Pancreas (tissue), 10 donors: ENCODE measurements at regions not wholly inside any gene's neighbourhood (a gene's known extent, or its start where the extent isn't known, plus 50 kb on each side); places are given as distances from the start of the nearest gene placed in this dataset.

ENCODE experiments used
- ATAC-seq, 4 donors: fragments of 200-7000 bp; cut with Tn5 transposase; one replicate each; pipeline versions ENCODE4 v1.8.0 to v1.9.1; 2020; ENCODE audit warnings: mild to moderate bottlenecking in 4 of 4, moderate library complexity in 4 of 4
- DNase-seq, 6 donors: peaks; one replicate each; pipeline ENCODE4 v3.0.0-alpha.2; 2020
- FAIRE-seq: peaks from 2 replicates; lab custom pipeline; 2012; peaks lifted over from hg19 to GRCh38; lab: Jason Lieb, UNC
- H3K27ac ChIP-seq, 4 donors: fragments of 200-600 bp; sonication (generic); 1 replicate in 3 of 4; 2 replicates in 1 of 4; pipeline versions ENCODE4 v1.5.0 to v1.8.0; 2020
- H3K27me3 ChIP-seq, 4 donors: fragments of 200-600 bp; one replicate each; pipeline ENCODE4 v1.8.0; 2021
- H3K36me3 ChIP-seq, 3 donors: fragments of 200-600 bp; sonication (generic) in 1 of 3; one replicate each; pipeline versions ENCODE4 v1.5.0 to v1.8.0; 2020 to 2021
- H3K4me1 ChIP-seq, 3 donors: fragments of 200-600 bp; one replicate each; pipeline ENCODE4 v1.8.0; 2021
- H3K4me3 ChIP-seq, 4 donors: fragments of 200-600 bp; sonication (generic) in 2 of 4; one replicate each; pipeline versions ENCODE4 v1.5.0 to v1.8.0; 2020 to 2021
- H3K9me3 ChIP-seq, 4 donors: fragments of 200-600 bp; one replicate each; pipeline ENCODE4 v1.8.0; 2021
- WGBS, 2 donors: extraction: QIAGEN DNeasy Blood & Tissue Kit; methylation state at CpG; one replicate each; pipeline ENCODE4 v1.1.7; 2013; 5-methylcytosine and 5-hydroxymethylcytosine counted together
- intact Hi-C, 3 donors: fragments of 100-400 bp; cut with DNase I; formaldehyde crosslinking; loops; one replicate each; pipeline versions ENCODE4 v1.11.1 to v1.14.2; 2022
- TF ChIP-seq, protein P1 (sequence below), 4 donors: fragments of 200-600 bp; sonication (generic) in 3 of 4; IDR thresholded peaks; one replicate each; pipeline versions ENCODE4 v1.5.0 to v1.8.0; 2021; ENCODE audit warnings: antibody characterized with exemption in 4 of 4
- donor health status: healthy with polysubstance abuse.
- donor health status: DM: no; HTN: no; CAD: no; lungs with moderate emphysema.
- donor health status: DM: no; HTN: no; CAD: no.
- donor health status: control.
- donor health status: control.
- donor health status: Bipolar disorder and iron deficiency.
- donor health status: DM: yes; HTN: yes; CAD: no.
- donor health status: DM: no; HTN: no; CAD: no.
- donor health status: DM: no; HTN: no; CAD: no.
- donor health status: DM: yes; HTN: yes; CAD: no.

DNA sequence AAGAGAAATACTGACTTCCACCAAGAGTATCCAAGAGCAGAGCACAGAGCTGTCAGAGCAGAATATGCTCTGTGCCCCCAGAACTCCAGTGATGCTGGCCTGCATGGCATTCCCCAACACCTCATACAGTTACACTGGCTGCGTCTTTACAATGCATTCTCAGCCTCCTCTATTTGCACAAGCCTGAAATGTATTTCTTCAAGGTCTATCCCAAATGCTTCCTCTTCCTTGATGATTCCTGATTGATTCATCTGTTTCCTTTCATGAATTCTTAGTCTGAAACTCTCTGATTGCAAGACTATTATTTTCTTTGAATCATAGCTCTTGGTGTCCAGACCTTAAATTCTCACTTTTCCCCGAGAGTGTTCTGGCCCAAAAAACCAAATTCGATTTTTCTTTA lies 664.7 kb downstream of the MECOM start:
- TF ChIP-seq, protein P1, sequence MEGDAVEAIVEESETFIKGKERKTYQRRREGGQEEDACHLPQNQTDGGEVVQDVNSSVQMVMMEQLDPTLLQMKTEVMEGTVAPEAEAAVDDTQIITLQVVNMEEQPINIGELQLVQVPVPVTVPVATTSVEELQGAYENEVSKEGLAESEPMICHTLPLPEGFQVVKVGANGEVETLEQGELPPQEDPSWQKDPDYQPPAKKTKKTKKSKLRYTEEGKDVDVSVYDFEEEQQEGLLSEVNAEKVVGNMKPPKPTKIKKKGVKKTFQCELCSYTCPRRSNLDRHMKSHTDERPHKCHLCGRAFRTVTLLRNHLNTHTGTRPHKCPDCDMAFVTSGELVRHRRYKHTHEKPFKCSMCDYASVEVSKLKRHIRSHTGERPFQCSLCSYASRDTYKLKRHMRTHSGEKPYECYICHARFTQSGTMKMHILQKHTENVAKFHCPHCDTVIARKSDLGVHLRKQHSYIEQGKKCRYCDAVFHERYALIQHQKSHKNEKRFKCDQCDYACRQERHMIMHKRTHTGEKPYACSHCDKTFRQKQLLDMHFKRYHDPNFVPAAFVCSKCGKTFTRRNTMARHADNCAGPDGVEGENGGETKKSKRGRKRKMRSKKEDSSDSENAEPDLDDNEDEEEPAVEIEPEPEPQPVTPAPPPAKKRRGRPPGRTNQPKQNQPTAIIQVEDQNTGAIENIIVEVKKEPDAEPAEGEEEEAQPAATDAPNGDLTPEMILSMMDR (IDR thresholded peaks at IDR 0.05) = no peak
- FAIRE-seq (no peak), DNase-seq (no peak), ATAC-seq (no peak)
- Histone ChIP-seq H3K27ac (no peak overlapping the region), H3K27me3 (no peaks in the 10 kb centered on the region), H3K4me3 (no peak overlapping the region), H3K9me3 (no peaks in the 10 kb centered on the region), H3K36me3 (no peaks in the 10 kb centered on the region), H3K4me1 (no peaks in the 10 kb centered on the region)
- WGBS, 2 donors = 78 to 82% methylated on average over 3 of the region's 3 CpGs
- intact Hi-C loops = no loop called here

GRCh38 chr3:168997488-168997887 lies 666.0 kb downstream of the MECOM start:
- FAIRE-seq = no peak
- TF ChIP-seq, protein P1 (IDR thresholded peaks at IDR 0.05) = no peak
- no peak for ATAC-seq
- Histone ChIP-seq H3K4me1 (no peaks in the 10 kb centered on the region), H3K4me3 (no peak overlapping the region), H3K9me3 (no peaks in the 10 kb centered on the region), H3K27me3 (no peaks in the 10 kb centered on the region), H3K36me3 (no peaks in the 10 kb centered on the region), H3K27ac (no peak overlapping the region)
- intact Hi-C loops = no loop called here
- no peak for DNase-seq

GRCh38 chr3:168996622-168997021 lies 666.9 kb downstream of the MECOM start:
- 82 to 87% methylated on average over 3 of the region's 3 CpGs for WGBS, 2 donors
- Histone ChIP-seq H3K27ac (no peak overlapping the region), H3K4me3 (no peak overlapping the region), H3K36me3 (no peaks in the 10 kb centered on the region), H3K9me3 (no peaks in the 10 kb centered on the region), H3K27me3 (no peaks in the 10 kb centered on the region), H3K4me1 (no peaks in the 10 kb centered on the region)
- intact Hi-C loops = no loop called here
- DNase-seq (no peak), ATAC-seq (no peak), FAIRE-seq (no peak)
- TF ChIP-seq, protein P1 (IDR thresholded peaks at IDR 0.05) = no peak

DNA sequence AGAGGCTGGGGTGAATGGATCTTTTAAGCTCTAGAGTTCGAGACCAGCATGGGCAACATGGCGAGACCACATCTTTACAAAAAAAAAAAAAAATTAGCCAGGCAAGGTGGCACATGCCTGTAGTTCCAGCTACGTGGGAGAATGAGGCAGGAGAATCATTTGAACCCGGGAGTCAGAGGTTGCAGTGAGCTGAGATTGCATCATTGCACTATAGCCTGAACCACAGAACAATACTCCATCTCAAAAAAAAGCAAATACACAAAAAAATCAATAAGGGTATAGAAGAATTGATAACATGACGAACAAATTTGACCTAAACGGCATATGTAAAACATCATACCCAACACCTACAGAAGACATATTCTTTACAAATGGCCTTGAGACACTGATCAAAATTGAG lies 668.4 kb downstream of the MECOM start:
- H3K9me3 ChIP-seq = no peaks in the 10 kb centered on the region
- no peaks in the 10 kb centered on the region for H3K27me3 ChIP-seq
- 74 to 79% methylated on average over 6 of the region's 6 CpGs for WGBS, 2 donors
- no peak overlapping the region for H3K4me3 ChIP-seq
- FAIRE-seq (no peak), DNase-seq (no peak), ATAC-seq (no peak)
- H3K27ac ChIP-seq = no peak overlapping the region
- H3K4me1 ChIP-seq = no peaks in the 10 kb centered on the region
- H3K36me3 ChIP-seq = no peaks in the 10 kb centered on the region
- intact Hi-C loops = no loop called here
- TF ChIP-seq, protein P1 (IDR thresholded peaks at IDR 0.05) = no peak

DNA sequence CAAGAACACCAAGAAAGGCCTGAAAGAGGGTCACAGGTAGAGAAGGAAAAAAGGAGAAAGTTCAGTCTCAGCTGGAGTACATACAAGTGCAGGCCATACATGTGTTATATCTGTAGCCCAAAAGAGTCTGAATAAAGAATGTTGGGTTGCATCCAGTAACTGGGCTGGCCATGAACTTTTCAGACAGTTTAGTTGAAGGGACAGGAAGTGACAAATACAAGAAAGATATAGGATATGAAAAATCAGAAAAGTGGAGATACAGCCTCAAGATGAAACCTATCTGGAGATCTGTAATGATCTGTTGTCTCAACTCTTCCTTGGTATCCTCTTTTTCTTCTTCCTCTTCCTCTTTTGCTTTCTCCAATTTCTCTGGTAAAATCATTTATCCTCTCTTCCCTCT lies 671.7 kb downstream of the MECOM start:
- no peaks in the 10 kb centered on the region for H3K9me3 ChIP-seq
- TF ChIP-seq, protein P1 (IDR thresholded peaks at IDR 0.05) = no peak
- DNase-seq (no peak), FAIRE-seq (no peak), ATAC-seq (no peak)
- intact Hi-C loops = no loop called here
- H3K36me3 ChIP-seq = no peaks in the 10 kb centered on the region
- H3K27me3 ChIP-seq = no peaks in the 10 kb centered on the region
- no peaks in the 10 kb centered on the region for H3K4me1 ChIP-seq
- no peak overlapping the region for H3K4me3 ChIP-seq
- H3K27ac ChIP-seq = no peak overlapping the region
